Left ventricle myocardium inferior (tissue), 1 donor: ENCODE measurements at regions not wholly inside any gene's neighbourhood (a gene's known extent, or its start where the extent isn't known, plus 50 kb on each side); places are given as distances from the start of the nearest gene placed in this dataset.
A peak's percentile ranks its signal among the peaks of the same experiment; 100 is the strongest.

ENCODE experiments used
- DNase-seq: peaks from one replicate; pipeline ENCODE4 v3.0.0-alpha.2; 2020
- H3K27ac ChIP-seq: fragments of 200-600 bp; replicated peaks from 2 replicates; pipeline ENCODE4 v1.8.0; 2021
- H3K27me3 ChIP-seq: fragments of 200-600 bp; 2 replicates; pipeline ENCODE4 v1.8.0; 2021; ENCODE audit warnings: low read depth
- H3K36me3 ChIP-seq: fragments of 200-600 bp; 2 replicates; pipeline ENCODE4 v1.8.0; 2021
- H3K4me1 ChIP-seq: fragments of 200-600 bp; 2 replicates; pipeline ENCODE4 v1.8.0; 2021
- H3K4me3 ChIP-seq: fragments of 200-600 bp; 2 replicates; pipeline ENCODE4 v1.8.0; 2021; ENCODE audit warnings: mild to moderate bottlenecking, moderate library complexity
- H3K9me3 ChIP-seq: fragments of 200-600 bp; replicated peaks from 2 replicates; pipeline ENCODE4 v1.8.0; 2021
- intact Hi-C: fragments of 100-400 bp; cut with micrococcal nuclease; formaldehyde crosslinking; loops from one replicate; pipeline ENCODE4 v1.11.0; 2022
- TF ChIP-seq, protein P1 (sequence below): fragments of 200-600 bp; IDR thresholded peaks from 2 replicates; pipeline ENCODE4 v1.8.0; 2021; ENCODE audit warnings: antibody characterized with exemption, mild to moderate bottlenecking, borderline replicate concordance
- donor health status: DM: no; HTN: yes; CAD: no; lungs with severe emphysema.

- no peaks in the 10 kb centered on the region for H3K36me3 ChIP-seq
- no peak overlapping the region for H3K4me3 ChIP-seq
- H3K9me3 ChIP-seq: peaks cover 9% of the 10 kb centered on the region
- H3K27ac ChIP-seq: no peak overlapping the region
- intact Hi-C loops: no loop called here
- TF ChIP-seq, protein P1, sequence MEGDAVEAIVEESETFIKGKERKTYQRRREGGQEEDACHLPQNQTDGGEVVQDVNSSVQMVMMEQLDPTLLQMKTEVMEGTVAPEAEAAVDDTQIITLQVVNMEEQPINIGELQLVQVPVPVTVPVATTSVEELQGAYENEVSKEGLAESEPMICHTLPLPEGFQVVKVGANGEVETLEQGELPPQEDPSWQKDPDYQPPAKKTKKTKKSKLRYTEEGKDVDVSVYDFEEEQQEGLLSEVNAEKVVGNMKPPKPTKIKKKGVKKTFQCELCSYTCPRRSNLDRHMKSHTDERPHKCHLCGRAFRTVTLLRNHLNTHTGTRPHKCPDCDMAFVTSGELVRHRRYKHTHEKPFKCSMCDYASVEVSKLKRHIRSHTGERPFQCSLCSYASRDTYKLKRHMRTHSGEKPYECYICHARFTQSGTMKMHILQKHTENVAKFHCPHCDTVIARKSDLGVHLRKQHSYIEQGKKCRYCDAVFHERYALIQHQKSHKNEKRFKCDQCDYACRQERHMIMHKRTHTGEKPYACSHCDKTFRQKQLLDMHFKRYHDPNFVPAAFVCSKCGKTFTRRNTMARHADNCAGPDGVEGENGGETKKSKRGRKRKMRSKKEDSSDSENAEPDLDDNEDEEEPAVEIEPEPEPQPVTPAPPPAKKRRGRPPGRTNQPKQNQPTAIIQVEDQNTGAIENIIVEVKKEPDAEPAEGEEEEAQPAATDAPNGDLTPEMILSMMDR: no peak
- peaks cover 22% of the 10 kb centered on the region for H3K4me1 ChIP-seq
- no peak for DNase-seq
- no peaks in the 10 kb centered on the region for H3K27me3 ChIP-seq
These were observed 122.0 kb downstream of the ETS2 start for GRCh38 chr21:38927776-38928175.

GRCh38 chr21:38925923-38926322, 120.2 kb downstream of the ETS2 start:
- peak overlapping the region; percentile 82 for H3K27ac ChIP-seq
- peaks cover 29% of the 10 kb centered on the region for H3K4me1 ChIP-seq
- DNase-seq: peak; percentile 58
- H3K27me3 ChIP-seq: no peaks in the 10 kb centered on the region
- H3K4me3 ChIP-seq: peak overlapping the region; percentile 56
- H3K36me3 ChIP-seq: no peaks in the 10 kb centered on the region
- peaks cover 9% of the 10 kb centered on the region for H3K9me3 ChIP-seq
- intact Hi-C loops: no loop called here
- TF ChIP-seq, protein P1: no peak

- Histone ChIP-seq H3K4me1 (peaks cover 31% of the 10 kb centered on the region), H3K4me3 (peak overlapping the region; percentile 56), H3K27ac (peak overlapping the region; percentile 82), H3K9me3 (peaks cover 9% of the 10 kb centered on the region), H3K36me3 (no peaks in the 10 kb centered on the region), H3K27me3 (no peaks in the 10 kb centered on the region)
- DNase-seq: no peak
- TF ChIP-seq, protein P1: no peak
- intact Hi-C loops: no loop called here
These were observed 119.7 kb downstream of the ETS2 start for GRCh38 chr21:38925478-38925877.

DNA sequence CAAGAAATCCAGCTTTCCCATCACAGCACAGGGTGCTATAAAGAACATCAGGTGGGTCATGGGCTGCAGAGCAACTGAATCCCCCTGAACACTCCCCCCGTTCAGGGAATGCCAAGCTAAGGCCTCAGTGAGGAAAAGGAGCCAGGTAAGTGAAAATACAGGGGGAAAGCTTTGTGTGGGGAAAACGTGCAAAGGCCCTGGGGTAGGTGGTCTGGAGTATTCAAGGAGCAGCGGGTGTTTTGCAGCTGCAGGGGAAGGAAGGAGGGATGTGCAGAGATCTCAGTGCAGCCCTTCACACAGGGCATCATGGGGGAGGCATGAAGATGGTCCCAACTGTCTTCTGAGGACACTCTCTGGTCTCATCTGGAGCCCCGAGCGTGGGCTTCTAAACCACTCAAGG, 119.2 kb downstream of the ETS2 start:
- no peaks in the 10 kb centered on the region for H3K36me3 ChIP-seq
- H3K9me3 ChIP-seq: peaks cover 9% of the 10 kb centered on the region
- H3K27ac ChIP-seq: no peak overlapping the region
- peaks cover 31% of the 10 kb centered on the region for H3K4me1 ChIP-seq
- DNase-seq: no peak
- intact Hi-C loops: no loop called here
- no peak overlapping the region for H3K4me3 ChIP-seq
- TF ChIP-seq, protein P1: no peak
- H3K27me3 ChIP-seq: no peaks in the 10 kb centered on the region

- Histone ChIP-seq H3K27me3 (no peaks in the 10 kb centered on the region), H3K9me3 (no peaks in the 10 kb centered on the region), H3K4me3 (no peak overlapping the region), H3K4me1 (peaks cover 31% of the 10 kb centered on the region), H3K27ac (no peak overlapping the region), H3K36me3 (no peaks in the 10 kb centered on the region)
- intact Hi-C loops: no loop called here
- TF ChIP-seq, protein P1: no peak
- no peak for DNase-seq
These were observed 117.7 kb downstream of the ETS2 start for GRCh38 chr21:38923429-38923828.
